ENCODE measurements at regions not wholly inside any gene's neighbourhood (a gene's known extent, or its start where the extent isn't known, plus 50 kb on each side); places are given as distances from the start of the nearest gene placed in this dataset.

DNA sequence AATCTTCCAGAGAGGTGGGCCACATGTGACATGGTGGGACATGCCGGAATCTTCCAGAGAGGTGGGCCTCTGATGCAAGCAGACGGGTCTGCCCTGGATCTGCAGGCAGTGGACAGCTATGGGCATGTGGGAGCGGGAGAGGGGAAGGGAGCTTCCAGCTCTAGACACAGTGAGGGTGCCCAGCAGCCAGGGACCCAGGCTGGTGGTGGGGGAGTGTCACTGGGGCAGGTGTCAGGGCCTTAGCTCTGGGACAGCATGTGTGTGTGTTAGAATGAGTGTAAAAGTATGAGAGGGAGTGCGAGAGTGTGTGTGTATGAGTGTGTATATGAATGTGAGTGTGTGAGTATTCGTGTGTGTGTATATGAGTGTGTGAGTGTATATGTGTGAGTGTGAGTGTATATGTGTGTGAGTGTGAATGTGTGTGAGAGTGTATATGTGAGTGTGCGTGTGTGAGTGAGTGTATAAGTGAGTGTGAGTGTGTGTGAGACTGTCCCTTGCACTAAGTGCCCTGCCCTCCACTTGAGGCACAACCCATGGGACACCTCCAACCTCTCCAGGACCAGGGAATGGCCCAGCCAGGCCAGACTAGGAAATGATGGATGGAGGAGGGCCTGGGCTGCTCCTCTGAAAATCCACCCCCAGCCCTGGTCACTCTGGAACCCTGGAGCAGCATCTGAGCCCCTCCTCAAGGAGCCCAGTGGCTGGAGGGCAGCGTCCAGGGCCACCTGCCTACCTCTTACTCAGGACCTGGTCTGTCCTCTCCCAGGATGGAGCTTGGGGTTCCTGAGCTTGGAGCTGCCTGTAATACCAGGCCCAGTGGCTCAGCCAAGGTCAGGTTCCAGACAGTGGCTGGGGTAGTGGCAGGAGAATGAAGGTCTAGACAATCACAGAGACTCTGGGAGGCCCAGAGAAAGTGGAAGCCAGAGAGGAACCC, 122.2 kb downstream of the C9orf50 start:
- no peak for TF ChIP-seq YY1 (IDR thresholded peaks at IDR 0.05)
- TF ChIP-seq, protein P1, sequence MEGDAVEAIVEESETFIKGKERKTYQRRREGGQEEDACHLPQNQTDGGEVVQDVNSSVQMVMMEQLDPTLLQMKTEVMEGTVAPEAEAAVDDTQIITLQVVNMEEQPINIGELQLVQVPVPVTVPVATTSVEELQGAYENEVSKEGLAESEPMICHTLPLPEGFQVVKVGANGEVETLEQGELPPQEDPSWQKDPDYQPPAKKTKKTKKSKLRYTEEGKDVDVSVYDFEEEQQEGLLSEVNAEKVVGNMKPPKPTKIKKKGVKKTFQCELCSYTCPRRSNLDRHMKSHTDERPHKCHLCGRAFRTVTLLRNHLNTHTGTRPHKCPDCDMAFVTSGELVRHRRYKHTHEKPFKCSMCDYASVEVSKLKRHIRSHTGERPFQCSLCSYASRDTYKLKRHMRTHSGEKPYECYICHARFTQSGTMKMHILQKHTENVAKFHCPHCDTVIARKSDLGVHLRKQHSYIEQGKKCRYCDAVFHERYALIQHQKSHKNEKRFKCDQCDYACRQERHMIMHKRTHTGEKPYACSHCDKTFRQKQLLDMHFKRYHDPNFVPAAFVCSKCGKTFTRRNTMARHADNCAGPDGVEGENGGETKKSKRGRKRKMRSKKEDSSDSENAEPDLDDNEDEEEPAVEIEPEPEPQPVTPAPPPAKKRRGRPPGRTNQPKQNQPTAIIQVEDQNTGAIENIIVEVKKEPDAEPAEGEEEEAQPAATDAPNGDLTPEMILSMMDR (IDR thresholded peaks at IDR 0.05; ENCODE audit: low read depth, low read length, missing input control) = no peak
